ENCODE measurements at regions not wholly inside any gene's neighbourhood (a gene's known extent, or its start where the extent isn't known, plus 50 kb on each side); places are given as distances from the start of the nearest gene placed in this dataset.

DNA sequence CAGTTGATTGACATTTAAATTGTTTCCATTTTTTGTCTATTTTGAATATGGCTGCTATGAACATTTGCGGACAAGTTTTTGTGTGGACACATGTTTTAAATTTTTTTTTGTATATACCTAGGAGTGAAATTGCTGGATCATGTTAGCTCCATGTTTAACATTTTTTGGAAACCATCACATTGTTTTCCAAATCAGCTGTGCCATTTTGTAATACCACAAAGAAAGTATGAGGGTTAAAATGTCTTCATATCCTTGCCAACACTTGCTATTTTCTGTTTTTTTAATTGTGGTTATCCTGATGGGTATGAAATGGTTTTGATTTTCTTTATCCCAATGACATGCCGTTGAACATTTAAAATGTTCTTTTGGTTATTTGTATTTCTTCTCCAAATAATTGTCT lies 52.1 kb downstream of the CARTPT start:
- TF ChIP-seq, protein P1, sequence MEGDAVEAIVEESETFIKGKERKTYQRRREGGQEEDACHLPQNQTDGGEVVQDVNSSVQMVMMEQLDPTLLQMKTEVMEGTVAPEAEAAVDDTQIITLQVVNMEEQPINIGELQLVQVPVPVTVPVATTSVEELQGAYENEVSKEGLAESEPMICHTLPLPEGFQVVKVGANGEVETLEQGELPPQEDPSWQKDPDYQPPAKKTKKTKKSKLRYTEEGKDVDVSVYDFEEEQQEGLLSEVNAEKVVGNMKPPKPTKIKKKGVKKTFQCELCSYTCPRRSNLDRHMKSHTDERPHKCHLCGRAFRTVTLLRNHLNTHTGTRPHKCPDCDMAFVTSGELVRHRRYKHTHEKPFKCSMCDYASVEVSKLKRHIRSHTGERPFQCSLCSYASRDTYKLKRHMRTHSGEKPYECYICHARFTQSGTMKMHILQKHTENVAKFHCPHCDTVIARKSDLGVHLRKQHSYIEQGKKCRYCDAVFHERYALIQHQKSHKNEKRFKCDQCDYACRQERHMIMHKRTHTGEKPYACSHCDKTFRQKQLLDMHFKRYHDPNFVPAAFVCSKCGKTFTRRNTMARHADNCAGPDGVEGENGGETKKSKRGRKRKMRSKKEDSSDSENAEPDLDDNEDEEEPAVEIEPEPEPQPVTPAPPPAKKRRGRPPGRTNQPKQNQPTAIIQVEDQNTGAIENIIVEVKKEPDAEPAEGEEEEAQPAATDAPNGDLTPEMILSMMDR (IDR thresholded peaks at IDR 0.05; ENCODE audit: insufficient read depth, low read length, poor library complexity, severe bottlenecking): no peak
- TF ChIP-seq EZH2phosphoT487 (conservative IDR thresholded peaks at IDR 0.05; ENCODE audit: low read length): no peak

All from SU-DHL-6 (cell line).